ENCODE measurements at regions not wholly inside any gene's neighbourhood (a gene's known extent, or its start where the extent isn't known, plus 50 kb on each side); places are given as distances from the start of the nearest gene placed in this dataset.

- DNase-seq (no peak), ATAC-seq (ENCODE audit: insufficient read depth, low FRiP score) (no peak)
- Histone ChIP-seq H3K9me3 (ENCODE audit: control insufficient read depth in 4 of 4, insufficient read depth in 3 of 4, low read length in 3 of 4) (no peaks in the 10 kb centered on the region), H3K27ac (ENCODE audit: low read depth in 1 of 2, low read length in 1 of 2) (no peak overlapping the region), H3K4me1 (ENCODE audit: control insufficient read depth in 5 of 5, insufficient read depth in 5 of 5, low read length in 5 of 5) (no peaks in the 10 kb centered on the region), H3K4me3 (no peak overlapping the region), H3K36me3 (ENCODE audit: control insufficient read depth in 4 of 4, insufficient read depth in 4 of 4, low read length in 4 of 4) (no peaks in the 10 kb centered on the region), H3K9ac (ENCODE audit: insufficient read depth in 1 of 2, low read length in 2 of 2) (no peak overlapping the region), H3K27me3 (ENCODE audit: control insufficient read depth in 3 of 3, insufficient read depth in 3 of 3, low read length in 2 of 3) (no peaks in the 10 kb centered on the region)
- TF ChIP-seq, protein P1, sequence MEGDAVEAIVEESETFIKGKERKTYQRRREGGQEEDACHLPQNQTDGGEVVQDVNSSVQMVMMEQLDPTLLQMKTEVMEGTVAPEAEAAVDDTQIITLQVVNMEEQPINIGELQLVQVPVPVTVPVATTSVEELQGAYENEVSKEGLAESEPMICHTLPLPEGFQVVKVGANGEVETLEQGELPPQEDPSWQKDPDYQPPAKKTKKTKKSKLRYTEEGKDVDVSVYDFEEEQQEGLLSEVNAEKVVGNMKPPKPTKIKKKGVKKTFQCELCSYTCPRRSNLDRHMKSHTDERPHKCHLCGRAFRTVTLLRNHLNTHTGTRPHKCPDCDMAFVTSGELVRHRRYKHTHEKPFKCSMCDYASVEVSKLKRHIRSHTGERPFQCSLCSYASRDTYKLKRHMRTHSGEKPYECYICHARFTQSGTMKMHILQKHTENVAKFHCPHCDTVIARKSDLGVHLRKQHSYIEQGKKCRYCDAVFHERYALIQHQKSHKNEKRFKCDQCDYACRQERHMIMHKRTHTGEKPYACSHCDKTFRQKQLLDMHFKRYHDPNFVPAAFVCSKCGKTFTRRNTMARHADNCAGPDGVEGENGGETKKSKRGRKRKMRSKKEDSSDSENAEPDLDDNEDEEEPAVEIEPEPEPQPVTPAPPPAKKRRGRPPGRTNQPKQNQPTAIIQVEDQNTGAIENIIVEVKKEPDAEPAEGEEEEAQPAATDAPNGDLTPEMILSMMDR (IDR thresholded peaks at IDR 0.05; ENCODE audit: control extremely low read depth, extremely low read depth), result no peak
Observed at GRCh38 chr2:142325870-142326269, 195.1 kb upstream of the LRP1B start.

DNA sequence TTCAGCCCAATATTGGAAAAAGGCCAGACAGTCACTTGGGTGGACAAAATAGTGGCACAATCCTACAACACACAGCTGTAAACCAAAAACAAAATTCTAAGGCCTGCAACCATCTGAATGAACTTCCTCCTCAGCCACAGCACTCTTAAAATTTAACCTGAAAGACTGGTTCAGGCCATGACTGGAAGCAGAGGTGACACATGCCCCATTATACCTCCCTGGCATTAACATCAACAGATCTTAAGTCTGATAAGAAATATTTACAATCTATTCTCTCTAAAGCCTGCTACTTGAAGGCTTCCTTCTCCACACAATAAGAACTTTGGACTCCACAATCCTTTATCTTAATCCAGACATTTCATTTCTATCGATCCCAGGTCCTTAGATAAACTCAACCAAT is 192.4 kb upstream of the LRP1B start:
- DNase-seq, result no peak
- Histone ChIP-seq H3K4me1 (ENCODE audit: control insufficient read depth in 5 of 5, insufficient read depth in 5 of 5, low read length in 5 of 5) (no peaks in the 10 kb centered on the region), H3K9me3 (ENCODE audit: control insufficient read depth in 4 of 4, insufficient read depth in 3 of 4, low read length in 3 of 4) (no peaks in the 10 kb centered on the region), H3K9ac (ENCODE audit: insufficient read depth in 1 of 2, low read length in 2 of 2) (no peak overlapping the region), H3K27ac (ENCODE audit: low read depth in 1 of 2, low read length in 1 of 2) (no peak overlapping the region), H3K36me3 (ENCODE audit: control insufficient read depth in 4 of 4, insufficient read depth in 4 of 4, low read length in 4 of 4) (no peaks in the 10 kb centered on the region), H3K4me3 (no peak overlapping the region), H3K27me3 (ENCODE audit: control insufficient read depth in 3 of 3, insufficient read depth in 3 of 3, low read length in 2 of 3) (no peaks in the 10 kb centered on the region)
- 52 to 83% methylated on average over 1 of the region's 1 CpG for WGBS, 2 donors
- TF ChIP-seq, protein P1 (IDR thresholded peaks at IDR 0.05; ENCODE audit: control extremely low read depth, extremely low read depth), result no peak
- ATAC-seq (ENCODE audit: insufficient read depth, low FRiP score), result no peak

DNA sequence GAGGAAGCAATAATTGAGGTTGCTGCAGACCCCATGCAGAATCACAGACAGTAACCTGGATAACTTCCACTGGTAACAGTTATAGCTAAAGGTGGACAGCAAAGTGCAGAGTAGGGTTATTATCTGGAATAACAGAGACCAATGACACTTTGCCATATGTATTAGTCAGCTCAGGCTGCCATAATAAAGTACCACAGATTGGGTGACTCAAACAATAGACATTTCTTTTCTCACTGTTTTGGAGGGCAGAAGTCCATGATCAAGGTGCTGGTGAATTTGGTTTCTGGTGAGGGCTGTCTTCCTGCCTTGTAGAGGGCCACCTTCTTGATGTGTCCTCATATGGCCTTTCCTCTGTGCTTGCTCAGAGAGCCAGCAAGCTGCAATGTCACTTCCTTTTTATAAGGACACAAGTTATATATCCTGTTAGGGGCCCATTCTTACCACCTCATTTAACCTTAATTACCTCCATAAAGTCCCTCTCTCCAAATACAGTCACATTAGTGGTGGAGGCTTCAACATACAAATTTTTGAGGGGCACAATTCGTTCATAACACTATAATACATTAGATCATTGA is 191.0 kb upstream of the LRP1B start:
- no peak overlapping the region for H3K4me3 ChIP-seq
- WGBS, 2 donors, result 63 to 69% methylated on average over 1 of the region's 1 CpG
- no peak for ATAC-seq (ENCODE audit: insufficient read depth, low FRiP score)

More for the DNA sequence above, 191.0 kb upstream of the LRP1B start:
- Histone ChIP-seq H3K9ac (ENCODE audit: insufficient read depth in 1 of 2, low read length in 2 of 2) (no peak overlapping the region), H3K36me3 (ENCODE audit: control insufficient read depth in 4 of 4, insufficient read depth in 4 of 4, low read length in 4 of 4) (no peaks in the 10 kb centered on the region), H3K4me1 (ENCODE audit: control insufficient read depth in 5 of 5, insufficient read depth in 5 of 5, low read length in 5 of 5) (no peaks in the 10 kb centered on the region), H3K27ac (ENCODE audit: low read depth in 1 of 2, low read length in 1 of 2) (no peak overlapping the region), H3K27me3 (ENCODE audit: control insufficient read depth in 3 of 3, insufficient read depth in 3 of 3, low read length in 2 of 3) (no peaks in the 10 kb centered on the region), H3K9me3 (ENCODE audit: control insufficient read depth in 4 of 4, insufficient read depth in 3 of 4, low read length in 3 of 4) (no peaks in the 10 kb centered on the region)
- TF ChIP-seq, protein P1 (IDR thresholded peaks at IDR 0.05; ENCODE audit: control extremely low read depth, extremely low read depth), result no peak
- no peak for DNase-seq
